GM21526 (cell line): ENCODE measurements at regions not wholly inside any gene's neighbourhood (a gene's known extent, or its start where the extent isn't known, plus 50 kb on each side); places are given as distances from the start of the nearest gene placed in this dataset.
A peak's percentile ranks its signal among the peaks of the same experiment; 100 is the strongest.
"Not testable (repeated sequence)": the region's sequence is repeated elsewhere in the genome, so short reads cannot be mapped to it uniquely, and the experiment has no call there.

Experiments
- ATAC-seq: cut with Tn5 transposase; IDR thresholded peaks from one replicate; pipeline ENCODE4 v1.9.1; 2021; ENCODE audit warnings: moderate library complexity; ENCODE audit not compliant: unreplicated experiment, low FRiP score

GRCh38 chr7:47191316-47191715 lies 390.6 kb downstream of the TNS3 start:
- ATAC-seq, result no peak

GRCh38 chr7:47190462-47190861 lies 391.4 kb downstream of the TNS3 start:
- ATAC-seq, result no peak

GRCh38 chr7:47188653-47189315 lies 393.1 kb downstream of the TNS3 start:
- no peak for ATAC-seq

- no peak for ATAC-seq
These were observed 393.8 kb downstream of the TNS3 start for GRCh38 chr7:47188136-47188535.

DNA sequence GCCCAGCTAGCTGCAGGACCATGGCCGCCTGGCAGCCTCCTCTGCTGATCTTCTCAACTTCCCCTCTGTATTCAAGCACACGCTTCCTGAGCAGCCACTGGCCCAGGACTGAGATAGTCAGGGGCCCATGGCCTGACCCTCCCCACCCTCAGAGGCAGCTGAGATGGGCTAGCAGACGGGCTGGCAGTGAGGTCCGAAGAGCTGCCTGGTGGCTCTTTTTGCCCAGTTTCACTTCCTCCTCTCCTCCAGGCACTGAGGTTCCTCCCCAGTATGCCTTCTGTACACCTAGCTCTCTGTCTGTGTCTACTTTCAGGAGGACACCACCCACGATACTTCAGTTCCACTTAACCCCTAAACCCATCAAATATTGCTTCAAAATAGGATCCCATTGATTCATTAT lies 395.6 kb downstream of the TNS3 start:
- ATAC-seq, result peak; percentile 84

- ATAC-seq, result no peak
These were observed 396.1 kb downstream of the TNS3 start for GRCh38 chr7:47185839-47186238.

- ATAC-seq, result no peak
These were observed 396.7 kb downstream of the TNS3 start for GRCh38 chr7:47185170-47185569.

DNA sequence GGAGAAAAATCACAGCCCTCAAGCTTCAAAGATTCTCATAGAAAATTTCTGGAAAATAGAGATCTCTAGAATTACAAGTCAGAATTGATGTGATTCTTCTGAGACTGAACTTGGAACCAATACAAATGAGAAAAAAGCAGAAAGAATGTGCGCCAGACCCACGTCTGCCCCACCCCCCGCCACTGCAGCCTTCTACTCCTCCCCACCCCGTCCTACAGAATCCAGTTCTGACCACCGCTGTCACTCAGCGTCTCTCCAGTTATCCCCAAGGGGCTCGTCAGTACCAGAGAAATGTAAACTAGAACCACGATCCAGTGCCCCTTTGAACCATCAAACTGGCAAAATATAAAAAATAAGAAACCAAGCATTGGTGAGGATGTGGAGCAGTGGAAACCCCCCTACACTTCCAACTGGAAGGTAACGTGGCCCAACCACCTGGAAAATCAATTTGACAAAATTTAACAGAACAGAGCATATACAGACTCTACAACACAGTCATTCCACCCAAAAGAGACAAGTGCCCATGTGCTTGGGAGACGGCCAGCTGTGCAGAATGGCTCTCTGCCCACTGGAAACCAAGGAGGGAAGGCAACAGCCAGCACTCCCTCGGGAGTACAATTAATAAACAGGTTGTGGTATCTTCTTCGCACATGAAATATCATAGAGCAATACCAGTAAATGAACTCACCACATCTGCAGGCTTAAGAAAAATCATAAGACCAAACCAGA lies 397.9 kb downstream of the TNS3 start:
- ATAC-seq, result no peak

DNA sequence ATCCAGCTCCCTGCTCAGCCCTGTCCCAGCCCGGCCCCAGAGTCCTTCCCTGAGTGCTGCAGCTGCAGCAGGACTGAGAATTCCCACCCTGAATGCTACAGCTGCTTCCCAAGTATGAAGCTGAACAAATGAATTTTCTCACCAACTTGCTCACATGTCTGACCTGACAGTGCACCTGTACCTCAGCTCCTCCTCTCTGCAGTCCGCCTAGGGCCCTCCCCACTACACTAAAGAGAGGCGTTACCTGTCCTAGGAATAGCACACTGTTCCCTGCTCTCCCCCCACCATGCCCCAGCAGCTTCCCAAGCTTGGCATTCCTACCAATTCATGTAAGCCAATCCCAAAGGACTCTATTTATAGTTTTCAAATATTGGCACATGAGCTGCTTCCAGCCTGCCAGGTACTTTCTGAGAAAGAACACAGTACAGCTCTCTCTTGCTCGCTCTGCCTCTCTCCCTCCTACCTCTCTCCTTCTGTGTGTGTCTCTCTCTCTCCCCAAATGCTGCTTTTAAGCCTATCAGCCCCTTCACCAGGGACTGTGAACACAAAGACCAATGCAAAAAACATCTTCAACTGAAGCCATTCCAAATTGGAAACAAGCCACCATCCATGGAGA lies 400.1 kb downstream of the TNS3 start:
- no peak for ATAC-seq

- ATAC-seq, result no peak
These were observed 401.4 kb downstream of the TNS3 start for GRCh38 chr7:47180516-47180826.

DNA sequence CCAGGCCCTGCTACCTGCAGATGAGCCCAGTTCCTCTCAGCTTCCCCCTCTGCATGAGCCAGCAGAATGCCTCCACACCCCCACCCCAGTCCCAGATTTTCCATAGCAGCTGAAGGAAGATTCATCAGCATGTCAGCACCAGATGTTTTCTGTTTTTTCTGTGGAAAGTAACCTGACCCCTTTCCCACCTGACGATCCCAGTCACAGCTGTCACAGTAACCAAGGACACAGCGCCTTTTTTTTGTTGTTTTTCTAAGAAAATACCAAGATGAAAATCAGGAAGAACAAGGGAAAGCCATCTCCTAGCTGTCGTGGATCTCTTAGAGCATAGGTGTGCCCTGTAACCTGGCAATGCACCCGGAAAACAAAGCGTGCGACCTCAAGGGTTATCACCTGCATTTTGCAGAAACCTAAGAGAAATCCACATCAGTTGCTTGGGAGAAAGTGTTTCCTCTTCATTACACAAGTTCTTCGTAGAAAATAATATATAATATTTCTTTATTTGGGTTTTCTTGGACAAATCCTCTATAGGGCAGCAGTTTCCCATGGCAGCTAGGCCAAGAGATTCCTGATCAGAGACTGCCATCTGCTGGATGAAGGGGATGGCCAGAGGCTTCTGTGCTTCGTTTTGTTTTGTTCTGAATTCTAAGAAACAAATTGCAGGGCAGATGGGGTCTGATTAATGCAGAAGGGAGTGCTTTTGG lies 401.9 kb downstream of the TNS3 start:
- ATAC-seq, result peak; percentile 52

GRCh38 chr7:47172602-47173539 lies 409.0 kb downstream of the TNS3 start:
- not testable (repeated sequence) for ATAC-seq

DNA sequence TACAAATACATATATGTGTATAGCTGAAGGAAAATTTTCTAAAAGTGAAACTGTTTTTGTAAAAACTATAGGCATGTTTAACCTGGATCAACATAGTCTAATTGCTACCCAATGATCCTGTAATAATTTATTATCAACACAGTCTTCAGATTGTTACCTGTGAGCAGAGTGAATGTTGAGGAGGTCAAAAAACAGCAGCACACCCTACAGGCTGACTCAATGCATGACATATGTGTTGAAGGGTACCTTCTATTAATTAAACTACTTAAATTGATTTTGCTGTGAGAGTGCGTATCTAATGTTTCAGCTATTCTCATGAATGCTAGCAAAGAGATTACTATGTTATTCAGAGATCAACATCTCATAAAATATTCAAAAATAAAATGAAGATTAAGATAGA lies 411.4 kb downstream of the TNS3 start:
- no peak for ATAC-seq

DNA sequence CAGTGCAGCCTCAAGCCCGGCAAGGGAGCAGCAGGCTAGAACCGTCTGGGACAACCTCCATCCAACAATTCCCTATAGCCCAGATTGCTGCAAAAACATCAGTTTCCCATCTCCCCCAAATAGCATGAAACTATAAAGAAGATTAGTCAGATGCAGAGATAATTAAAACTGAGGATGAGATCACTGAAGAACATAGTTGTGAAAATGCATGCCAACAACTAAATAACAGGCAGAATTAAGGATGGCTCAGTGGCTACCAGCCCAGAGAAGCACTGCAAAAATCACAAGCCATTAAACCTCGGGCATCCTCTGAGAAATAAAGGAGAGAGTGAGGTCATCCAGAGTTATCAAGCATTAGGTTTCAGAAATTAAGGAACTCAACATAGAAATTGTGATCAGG lies 427.1 kb downstream of the TNS3 start:
- no peak for ATAC-seq

DNA sequence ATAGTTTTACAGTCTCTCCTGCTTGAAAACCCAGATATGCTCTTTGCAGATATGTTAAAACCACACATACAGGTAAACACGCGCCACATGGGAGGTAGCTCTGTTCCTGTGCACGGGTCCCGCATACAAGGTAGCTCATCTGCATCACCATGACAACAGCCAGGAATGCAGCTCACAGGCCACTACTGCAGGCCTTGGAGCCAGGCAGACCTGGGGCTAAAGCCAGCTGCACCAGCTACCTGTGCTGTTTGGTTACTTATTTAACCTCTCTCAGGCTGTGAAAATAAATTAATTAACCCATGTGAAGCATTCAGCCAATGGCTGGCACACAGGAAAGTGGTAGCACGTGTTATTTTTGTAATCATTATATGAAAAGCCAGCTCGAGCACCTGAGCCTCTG lies 428.3 kb downstream of the TNS3 start:
- no peak for ATAC-seq

GRCh38 chr7:47153058-47153457 lies 428.9 kb downstream of the TNS3 start:
- ATAC-seq, result no peak

DNA sequence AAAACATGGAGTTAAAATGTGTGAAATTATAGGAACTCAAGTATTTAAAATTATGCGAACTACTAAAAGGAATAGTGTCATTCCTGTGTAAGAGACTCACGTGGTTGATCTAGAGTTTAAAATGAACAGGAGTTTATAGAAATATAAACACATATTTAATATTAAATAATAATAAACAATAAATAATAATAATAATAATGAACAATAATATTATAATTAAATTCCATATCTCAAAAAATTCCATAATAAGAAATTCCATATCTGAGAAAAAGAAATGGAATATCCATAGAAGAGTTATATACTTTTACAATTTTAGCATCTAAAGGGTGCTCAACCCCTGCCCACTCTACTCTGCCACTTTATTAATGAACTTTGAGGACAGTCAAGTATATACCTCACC lies 429.6 kb downstream of the TNS3 start:
- no peak for ATAC-seq

GRCh38 chr7:47150497-47151260 lies 431.2 kb downstream of the TNS3 start:
- ATAC-seq, result no peak

- peak; percentile 26 for ATAC-seq
These were observed 431.9 kb downstream of the TNS3 start for GRCh38 chr7:47149971-47150370.
